Natural killer cell (primary cell): ENCODE measurements at regions not wholly inside any gene's neighbourhood (a gene's known extent, or its start where the extent isn't known, plus 50 kb on each side); places are given as distances from the start of the nearest gene placed in this dataset.

Experiments used
- ATAC-seq, 3 donors: fragments of 150-1000 bp in 2 of 3; fragments of 200-7000 bp in 1 of 3; cut with Tn5 transposase; 1 replicate in 1 of 3; 2 replicates in 2 of 3; pipeline ENCODE4 v1.10.0; 2021; ENCODE audit warnings: mild to moderate bottlenecking in 2 of 3, moderate library complexity in 2 of 3
- DNase-seq, 2 donors: peaks; one replicate each; pipeline versions ENCODE4 v3.0.0 to v3.0.0-alpha.2; 2013 to 2021; ENCODE audit warnings: mixed read lengths in 1 of 2
- H3K27ac ChIP-seq: one replicate; pipeline ENCODE4 v1.5.1; 2013; ENCODE audit warnings: mild to moderate bottlenecking, low read length
- H3K27me3 ChIP-seq: one replicate; pipeline ENCODE4 v1.6.1; 2013; ENCODE audit warnings: low read length; ENCODE audit not compliant: control insufficient read depth, insufficient read depth
- H3K36me3 ChIP-seq: one replicate; pipeline ENCODE4 v1.6.1; 2013; ENCODE audit warnings: low read length; ENCODE audit not compliant: control insufficient read depth, insufficient read depth
- H3K4me1 ChIP-seq: one replicate; pipeline ENCODE4 v1.6.1; 2013; ENCODE audit warnings: low read length; ENCODE audit not compliant: control insufficient read depth, insufficient read depth
- H3K4me3 ChIP-seq: one replicate; pipeline ENCODE4 v1.5.1; 2013; ENCODE audit warnings: low read length
- H3K9me3 ChIP-seq: one replicate; pipeline ENCODE4 v1.6.1; 2013; ENCODE audit warnings: low read length; ENCODE audit not compliant: control insufficient read depth, insufficient read depth
- H3K27ac Mint-ChIP-seq, 2 donors: one replicate each; pipeline ENCODE4 v1.8.0; 2022; ENCODE audit warnings: mild to moderate bottlenecking in 2 of 2, mixed read lengths in 2 of 2, moderate library complexity in 1 of 2
- H3K27me3 Mint-ChIP-seq, 2 donors: one replicate each; pipeline ENCODE4 v1.8.0; 2022; ENCODE audit warnings: low read depth in 2 of 2, mixed read lengths in 2 of 2
- H3K36me3 Mint-ChIP-seq: one replicate; pipeline ENCODE4 v1.8.0; 2022; ENCODE audit warnings: mixed read lengths
- H3K4me1 Mint-ChIP-seq, 2 donors: one replicate each; pipeline ENCODE4 v1.8.0; 2022; ENCODE audit warnings: mixed read lengths in 2 of 2
- H3K4me3 Mint-ChIP-seq: one replicate; pipeline ENCODE4 v1.8.0; 2022; ENCODE audit warnings: mild to moderate bottlenecking, moderate library complexity, mixed read lengths
- H3K9me3 Mint-ChIP-seq, 2 donors: one replicate each; pipeline ENCODE4 v1.8.0; 2022; ENCODE audit warnings: mixed read lengths in 2 of 2
- CTCF ChIP-seq: fragments of 200-600 bp; IDR thresholded peaks from one replicate; pipeline ENCODE4 v1.8.0; 2022; ENCODE audit warnings: antibody characterized with exemption
- WGBS: methylation state at CpG from one replicate; pipeline ENCODE4 v1.1.7; 2013; ENCODE audit warnings: missing lambda C conversion rate; ENCODE audit not compliant: insufficient coverage; 5-methylcytosine and 5-hydroxymethylcytosine counted together
- intact Hi-C: fragments of 100-400 bp; cut with micrococcal nuclease; formaldehyde crosslinking; loops from one replicate; pipeline ENCODE4 v1.14.2; 2022

GRCh38 chr2:64396551-64396950 lies 57.4 kb upstream of the LGALSL start:
- intact Hi-C loops: no loop called here
- H3K36me3 Mint-ChIP-seq: no peaks in the 10 kb centered on the region
- H3K4me1 Mint-ChIP-seq: no peaks in the 10 kb centered on the region
- H3K27me3 Mint-ChIP-seq: peaks cover 5 to 6% of the 10 kb centered on the region in 2 donors
- no peak overlapping the region for H3K27ac Mint-ChIP-seq
- no peaks in the 10 kb centered on the region for H3K9me3 ChIP-seq
- H3K4me3 ChIP-seq: no peak overlapping the region
- no peaks in the 10 kb centered on the region for H3K36me3 ChIP-seq
- H3K4me3 Mint-ChIP-seq: no peak overlapping the region
- no peaks in the 10 kb centered on the region for H3K9me3 Mint-ChIP-seq
- 64% methylated on average over 2 of the region's 2 CpGs for WGBS
- no peaks in the 10 kb centered on the region for H3K4me1 ChIP-seq
- no peaks in the 10 kb centered on the region for H3K27me3 ChIP-seq
- no peak overlapping the region for H3K27ac ChIP-seq
- ATAC-seq: no peak
- no peak for TF ChIP-seq CTCF
- DNase-seq: no peak

GRCh38 chr2:64398516-64399129 lies 55.3 kb upstream of the LGALSL start:
- Mint-ChIP-seq H3K4me3 (no peak overlapping the region), H3K27me3 (peaks cover 3 to 5% of the 10 kb centered on the region in 2 donors), H3K4me1 (no peaks in the 10 kb centered on the region), H3K27ac (no peak overlapping the region), H3K36me3 (no peaks in the 10 kb centered on the region), H3K9me3 (no peaks in the 10 kb centered on the region)
- DNase-seq (no peak), ATAC-seq (no peak)
- no peaks in the 10 kb centered on the region for H3K36me3 ChIP-seq
- intact Hi-C loops: no loop called here
- no peaks in the 10 kb centered on the region for H3K9me3 ChIP-seq
- H3K27ac ChIP-seq: no peak overlapping the region
- no peaks in the 10 kb centered on the region for H3K27me3 ChIP-seq
- H3K4me3 ChIP-seq: no peak overlapping the region
- no peaks in the 10 kb centered on the region for H3K4me1 ChIP-seq
- TF ChIP-seq CTCF: no peak

- Mint-ChIP-seq H3K4me1 (no peaks in the 10 kb centered on the region), H3K27ac (no peak overlapping the region), H3K27me3 (peaks cover 3 to 5% of the 10 kb centered on the region in 2 donors), H3K4me3 (no peak overlapping the region), H3K36me3 (no peaks in the 10 kb centered on the region), H3K9me3 (no peaks in the 10 kb centered on the region)
- WGBS: 71% methylated on average over 2 of the region's 2 CpGs
- no peak overlapping the region for H3K4me3 ChIP-seq
- DNase-seq (no peak), ATAC-seq (no peak)
- no peaks in the 10 kb centered on the region for H3K36me3 ChIP-seq
- intact Hi-C loops: no loop called here
- no peaks in the 10 kb centered on the region for H3K27me3 ChIP-seq
- H3K9me3 ChIP-seq: no peaks in the 10 kb centered on the region
- H3K4me1 ChIP-seq: no peaks in the 10 kb centered on the region
- TF ChIP-seq CTCF: no peak
- H3K27ac ChIP-seq: no peak overlapping the region
Measured at GRCh38 chr2:64399521-64399920, 54.4 kb upstream of the LGALSL start.

GRCh38 chr2:64400105-64400728 lies 53.7 kb upstream of the LGALSL start:
- Mint-ChIP-seq H3K27ac (no peak overlapping the region), H3K4me1 (no peaks in the 10 kb centered on the region), H3K27me3 (peaks cover 3 to 5% of the 10 kb centered on the region in 2 donors), H3K36me3 (no peaks in the 10 kb centered on the region), H3K4me3 (no peak overlapping the region), H3K9me3 (no peaks in the 10 kb centered on the region)
- ATAC-seq: no peak
- no peak for TF ChIP-seq CTCF
- no peak overlapping the region for H3K27ac ChIP-seq
- no peaks in the 10 kb centered on the region for H3K27me3 ChIP-seq
- no peaks in the 10 kb centered on the region for H3K9me3 ChIP-seq
- no peaks in the 10 kb centered on the region for H3K4me1 ChIP-seq
- 85% methylated on average over 4 of the region's 4 CpGs for WGBS
- no peak for DNase-seq
- no peaks in the 10 kb centered on the region for H3K36me3 ChIP-seq
- no peak overlapping the region for H3K4me3 ChIP-seq
- intact Hi-C loops: no loop called here
